Testis (tissue), 2 donors: ENCODE measurements at regions not wholly inside any gene's neighbourhood (a gene's known extent, or its start where the extent isn't known, plus 50 kb on each side); places are given as distances from the start of the nearest gene placed in this dataset.

Experiments used
- POLR2A ChIP-seq: fragments of 450-650 bp; IDR thresholded peaks from one replicate; pipeline ENCODE4 v1.6.1; 2017; ENCODE audit warnings: antibody characterized with exemption, mild to moderate bottlenecking, moderate library complexity
- TF ChIP-seq, protein P1 (sequence below), 3 experiments: fragments of 450-650 bp in 2 of 3; fragments of 200-600 bp in 1 of 3; sonication (generic) in 1 of 3; IDR thresholded peaks; one replicate each; pipeline ENCODE4 v1.5.1; 2016 to 2019; ENCODE audit warnings: antibody characterized with exemption in 3 of 3, mild to moderate bottlenecking in 2 of 3, moderate library complexity in 1 of 3

DNA sequence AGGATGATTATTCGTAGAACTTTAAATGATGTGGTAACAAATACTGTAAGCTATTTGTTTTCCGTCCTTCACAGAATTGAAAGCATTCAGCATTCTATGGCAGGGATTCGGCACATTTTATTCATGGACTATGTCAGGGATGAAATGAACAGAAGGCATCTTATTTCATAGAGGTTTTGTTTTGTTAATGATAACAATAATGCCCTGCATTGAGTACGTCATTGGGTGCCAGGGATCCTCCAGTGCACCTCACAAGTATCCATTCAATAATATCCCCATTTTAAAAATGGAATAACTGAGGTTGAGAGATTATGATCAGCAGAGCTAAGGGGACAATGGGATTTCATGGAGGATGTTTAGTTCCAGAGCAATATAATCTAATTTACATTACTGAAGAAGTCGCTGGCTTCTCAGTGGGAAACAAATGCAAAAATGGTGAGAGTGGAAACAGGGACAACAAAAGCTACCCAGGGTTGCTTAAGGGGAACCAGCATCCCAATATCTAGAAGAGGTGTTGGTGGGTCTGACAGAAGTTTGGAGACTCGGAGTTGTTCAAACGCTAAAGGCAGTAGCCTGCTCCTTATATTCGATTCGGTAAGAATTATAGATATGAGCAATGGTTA is 985.7 kb upstream of the WWC1 start:
- no peak for TF ChIP-seq POLR2A
- TF ChIP-seq, protein P1, sequence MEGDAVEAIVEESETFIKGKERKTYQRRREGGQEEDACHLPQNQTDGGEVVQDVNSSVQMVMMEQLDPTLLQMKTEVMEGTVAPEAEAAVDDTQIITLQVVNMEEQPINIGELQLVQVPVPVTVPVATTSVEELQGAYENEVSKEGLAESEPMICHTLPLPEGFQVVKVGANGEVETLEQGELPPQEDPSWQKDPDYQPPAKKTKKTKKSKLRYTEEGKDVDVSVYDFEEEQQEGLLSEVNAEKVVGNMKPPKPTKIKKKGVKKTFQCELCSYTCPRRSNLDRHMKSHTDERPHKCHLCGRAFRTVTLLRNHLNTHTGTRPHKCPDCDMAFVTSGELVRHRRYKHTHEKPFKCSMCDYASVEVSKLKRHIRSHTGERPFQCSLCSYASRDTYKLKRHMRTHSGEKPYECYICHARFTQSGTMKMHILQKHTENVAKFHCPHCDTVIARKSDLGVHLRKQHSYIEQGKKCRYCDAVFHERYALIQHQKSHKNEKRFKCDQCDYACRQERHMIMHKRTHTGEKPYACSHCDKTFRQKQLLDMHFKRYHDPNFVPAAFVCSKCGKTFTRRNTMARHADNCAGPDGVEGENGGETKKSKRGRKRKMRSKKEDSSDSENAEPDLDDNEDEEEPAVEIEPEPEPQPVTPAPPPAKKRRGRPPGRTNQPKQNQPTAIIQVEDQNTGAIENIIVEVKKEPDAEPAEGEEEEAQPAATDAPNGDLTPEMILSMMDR (IDR thresholded peaks at IDR 0.05): no peak
